H1 (cell line): ENCODE measurements at regions not wholly inside any gene's neighbourhood (a gene's known extent, or its start where the extent isn't known, plus 50 kb on each side); places are given as distances from the start of the nearest gene placed in this dataset.

ENCODE experiments used
- JUND ChIP-seq: IDR thresholded peaks from 2 replicates; pipeline ENCODE4 v1.6.1; 2011; ENCODE audit warnings: mild to moderate bottlenecking, improper control_type of control experiment, low read length
- KDM5A ChIP-seq: fragments of 200-600 bp; IDR thresholded peaks from 2 replicates; pipeline ENCODE4 v1.7.1; 2012; ENCODE audit warnings: mild to moderate bottlenecking, low read length, inconsistent platforms, mixed read lengths

- no peak for TF ChIP-seq JUND
- TF ChIP-seq KDM5A, result no peak
Measured at GRCh38 chr7:25967278-25968204, 184.5 kb upstream of the NFE2L3 start (continued).
